ENCODE measurements at regions not wholly inside any gene's neighbourhood (a gene's known extent, or its start where the extent isn't known, plus 50 kb on each side); places are given as distances from the start of the nearest gene placed in this dataset.

- DNase-seq (ENCODE audit: low read depth) = no peak
- no peak overlapping the region for H3K4me3 ChIP-seq (ENCODE audit: low read depth, low read length)
- no peak for TF ChIP-seq CTCF (IDR thresholded peaks at IDR 0.05; ENCODE audit: insufficient read depth, low read depth, low read length, missing control alignments)
These were observed 133.4 kb downstream of the LACC1 start for GRCh38 chr13:44012910-44013757.

DNA sequence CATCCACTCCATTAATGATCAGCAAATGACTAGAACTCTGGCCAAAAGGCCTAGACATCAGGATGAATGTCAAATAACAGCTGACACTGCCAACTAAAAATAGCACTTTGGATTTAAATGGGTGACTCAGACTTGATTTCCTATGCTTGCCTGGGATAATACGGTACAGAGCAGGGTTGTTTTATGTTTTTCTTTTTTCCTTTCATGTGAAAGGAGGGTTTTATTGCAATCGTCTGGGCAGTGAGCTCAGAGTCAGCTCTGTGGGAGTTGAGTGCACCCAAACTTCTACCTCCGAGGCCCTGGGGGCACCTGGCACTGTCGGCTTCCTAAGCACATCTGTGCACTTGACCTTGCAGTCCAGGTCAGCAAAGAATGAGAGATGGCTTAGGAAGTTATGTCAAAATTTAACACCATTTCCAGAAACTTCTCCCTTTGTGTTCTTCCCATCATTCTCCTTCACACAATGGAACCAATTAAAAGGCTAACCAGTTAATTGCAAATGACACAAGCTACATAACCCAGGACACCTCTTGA lies 134.1 kb downstream of the LACC1 start:
- TF ChIP-seq CTCF (IDR thresholded peaks at IDR 0.05; ENCODE audit: insufficient read depth, low read depth, low read length, missing control alignments) = no peak
- DNase-seq (ENCODE audit: low read depth) = no peak
- H3K4me3 ChIP-seq (ENCODE audit: low read depth, low read length) = no peak overlapping the region

DNA sequence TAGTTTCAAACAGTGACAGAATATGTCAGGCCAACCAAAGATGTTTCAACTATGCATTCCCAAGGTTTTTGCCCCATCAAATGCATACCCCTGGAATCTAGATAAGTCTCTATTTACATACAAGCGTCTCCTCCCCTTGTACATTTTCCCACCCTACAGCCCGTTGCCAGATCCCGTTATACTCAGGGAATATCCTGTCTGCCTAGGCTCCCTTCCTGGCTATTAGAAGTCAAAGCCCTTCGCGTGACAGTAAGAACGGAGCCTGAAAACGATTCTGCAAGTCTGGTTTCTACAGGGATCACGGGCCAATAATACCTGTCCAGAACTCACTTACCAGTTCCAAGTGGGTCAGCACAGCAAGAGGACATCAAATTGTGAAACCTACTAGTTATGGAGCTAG lies 134.8 kb downstream of the LACC1 start:
- DNase-seq (ENCODE audit: low read depth) = no peak
- TF ChIP-seq CTCF (IDR thresholded peaks at IDR 0.05; ENCODE audit: insufficient read depth, low read depth, low read length, missing control alignments) = no peak
- no peak overlapping the region for H3K4me3 ChIP-seq (ENCODE audit: low read depth, low read length)

DNA sequence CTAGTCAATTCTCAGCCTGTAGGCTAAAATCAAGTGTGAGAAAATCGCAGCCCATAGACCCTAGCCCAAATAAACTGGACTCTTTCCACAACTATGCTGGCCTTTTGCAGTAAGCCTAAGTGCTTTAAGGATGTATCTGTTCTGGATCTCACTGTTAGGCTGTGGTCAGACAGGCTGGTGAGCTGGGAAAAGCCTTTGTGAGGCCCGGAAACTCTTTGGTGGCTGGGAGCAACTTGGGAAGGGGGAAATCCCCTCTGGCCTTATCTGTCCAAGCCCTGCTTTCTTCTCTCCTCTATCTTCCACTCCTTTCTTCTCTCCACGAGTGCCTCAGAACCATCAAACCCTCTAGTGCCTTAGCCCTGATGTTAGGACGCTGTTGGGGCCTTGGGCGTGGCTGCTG lies 135.4 kb downstream of the LACC1 start:
- DNase-seq (ENCODE audit: low read depth) = no peak
- TF ChIP-seq CTCF (IDR thresholded peaks at IDR 0.05; ENCODE audit: insufficient read depth, low read depth, low read length, missing control alignments) = no peak

GRCh38 chr13:44015811-44016210 lies 136.1 kb downstream of the LACC1 start:
- TF ChIP-seq CTCF (IDR thresholded peaks at IDR 0.05; ENCODE audit: insufficient read depth, low read depth, low read length, missing control alignments) = no peak
- no peak for DNase-seq (ENCODE audit: low read depth)
- no peak overlapping the region for H3K4me3 ChIP-seq (ENCODE audit: low read depth, low read length)

More for the DNA sequence above, 135.4 kb downstream of the LACC1 start:
- H3K4me3 ChIP-seq (ENCODE audit: low read depth, low read length) = no peak overlapping the region

DNA sequence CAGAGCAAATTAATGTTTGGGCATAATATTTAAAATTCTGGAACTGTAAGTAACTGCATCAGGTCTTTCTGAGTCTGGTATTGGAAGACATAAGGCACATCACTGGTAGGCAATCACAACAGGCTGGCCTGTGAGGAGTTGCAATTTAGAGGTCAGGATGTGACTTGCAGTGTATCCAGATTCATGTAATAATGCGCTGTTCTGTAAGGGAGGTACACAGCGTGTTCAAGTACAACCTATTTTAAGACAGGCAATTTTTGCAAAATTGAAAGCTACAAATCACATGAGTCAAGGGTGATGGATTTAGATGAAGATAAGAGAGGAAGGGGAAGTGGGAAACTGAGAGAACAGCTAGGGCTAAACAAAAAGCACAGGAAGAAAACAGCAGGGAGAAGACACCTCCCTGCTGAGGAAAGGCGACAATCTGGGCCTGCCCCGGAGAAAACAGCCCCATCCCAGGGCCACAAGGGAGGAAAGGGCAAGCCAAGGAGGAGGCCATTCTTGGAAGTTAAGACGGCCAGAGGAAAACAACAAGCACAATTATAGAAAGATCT lies 138.1 kb downstream of the LACC1 start:
- no peak for DNase-seq (ENCODE audit: low read depth)
- no peak overlapping the region for H3K4me3 ChIP-seq (ENCODE audit: low read depth, low read length)
- no peak for TF ChIP-seq CTCF (IDR thresholded peaks at IDR 0.05; ENCODE audit: insufficient read depth, low read depth, low read length, missing control alignments)

All from GM12865 (cell line).